Nephron (organoid): ENCODE measurements at regions not wholly inside any gene's neighbourhood (a gene's known extent, or its start where the extent isn't known, plus 50 kb on each side); places are given as distances from the start of the nearest gene placed in this dataset.

Source experiments
- H3K27ac Mint-ChIP-seq, 3 experiments: 2 replicates each; pipeline ENCODE4 v1.8.0; 2020; ENCODE audit warnings: mixed read lengths in 3 of 3, mild to moderate bottlenecking in 2 of 3, moderate library complexity in 1 of 3
- H3K27me3 Mint-ChIP-seq: 2 replicates; pipeline ENCODE4 v1.8.0; 2021; ENCODE audit warnings: low read depth, mild to moderate bottlenecking, moderate library complexity, mixed read lengths
- H3K36me3 Mint-ChIP-seq: 2 replicates; pipeline ENCODE4 v1.8.0; 2020; ENCODE audit warnings: low read depth, mixed read lengths
- H3K4me1 Mint-ChIP-seq: 2 replicates; pipeline ENCODE4 v1.8.0; 2020; ENCODE audit warnings: mixed read lengths
- H3K4me3 Mint-ChIP-seq, 3 experiments: 2 replicates each; pipeline ENCODE4 v1.8.0; 2020; ENCODE audit warnings: mild to moderate bottlenecking in 3 of 3, mixed read lengths in 3 of 3, moderate library complexity in 2 of 3
- H3K9me3 Mint-ChIP-seq: 2 replicates; pipeline ENCODE4 v1.8.0; 2020; ENCODE audit warnings: mixed read lengths
- TF ChIP-seq, protein P1 (sequence below), 3 experiments: fragments of 200-600 bp; sonication (generic); IDR thresholded peaks; one replicate each; pipeline ENCODE4 v1.5.0; 2021; ENCODE audit warnings: antibody characterized with exemption in 3 of 3; ENCODE audit not compliant: unreplicated experiment in 3 of 3

GRCh38 chr21:41670056-41670805 is 96.6 kb downstream of the RIPK4 start:
- TF ChIP-seq, protein P1, sequence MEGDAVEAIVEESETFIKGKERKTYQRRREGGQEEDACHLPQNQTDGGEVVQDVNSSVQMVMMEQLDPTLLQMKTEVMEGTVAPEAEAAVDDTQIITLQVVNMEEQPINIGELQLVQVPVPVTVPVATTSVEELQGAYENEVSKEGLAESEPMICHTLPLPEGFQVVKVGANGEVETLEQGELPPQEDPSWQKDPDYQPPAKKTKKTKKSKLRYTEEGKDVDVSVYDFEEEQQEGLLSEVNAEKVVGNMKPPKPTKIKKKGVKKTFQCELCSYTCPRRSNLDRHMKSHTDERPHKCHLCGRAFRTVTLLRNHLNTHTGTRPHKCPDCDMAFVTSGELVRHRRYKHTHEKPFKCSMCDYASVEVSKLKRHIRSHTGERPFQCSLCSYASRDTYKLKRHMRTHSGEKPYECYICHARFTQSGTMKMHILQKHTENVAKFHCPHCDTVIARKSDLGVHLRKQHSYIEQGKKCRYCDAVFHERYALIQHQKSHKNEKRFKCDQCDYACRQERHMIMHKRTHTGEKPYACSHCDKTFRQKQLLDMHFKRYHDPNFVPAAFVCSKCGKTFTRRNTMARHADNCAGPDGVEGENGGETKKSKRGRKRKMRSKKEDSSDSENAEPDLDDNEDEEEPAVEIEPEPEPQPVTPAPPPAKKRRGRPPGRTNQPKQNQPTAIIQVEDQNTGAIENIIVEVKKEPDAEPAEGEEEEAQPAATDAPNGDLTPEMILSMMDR (IDR thresholded peaks at IDR 0.05; ENCODE audit: unreplicated experiment in 3 of 3) = no peak
- H3K27me3 Mint-ChIP-seq = peaks cover 19% of the 10 kb centered on the region
- no peaks in the 10 kb centered on the region for H3K4me1 Mint-ChIP-seq
- H3K4me3 Mint-ChIP-seq = no peak overlapping the region
- no peaks in the 10 kb centered on the region for H3K36me3 Mint-ChIP-seq
- H3K9me3 Mint-ChIP-seq = no peaks in the 10 kb centered on the region
- no peak overlapping the region for H3K27ac Mint-ChIP-seq

GRCh38 chr21:41669533-41669830 is 97.4 kb downstream of the RIPK4 start:
- no peak overlapping the region for H3K27ac Mint-ChIP-seq
- H3K36me3 Mint-ChIP-seq = no peaks in the 10 kb centered on the region
- H3K4me1 Mint-ChIP-seq = peaks cover 7% of the 10 kb centered on the region
- TF ChIP-seq, protein P1 (IDR thresholded peaks at IDR 0.05; ENCODE audit: unreplicated experiment in 3 of 3) = no peak
- H3K4me3 Mint-ChIP-seq = no peak overlapping the region
- peaks cover 23% of the 10 kb centered on the region for H3K27me3 Mint-ChIP-seq
- H3K9me3 Mint-ChIP-seq = no peaks in the 10 kb centered on the region

DNA sequence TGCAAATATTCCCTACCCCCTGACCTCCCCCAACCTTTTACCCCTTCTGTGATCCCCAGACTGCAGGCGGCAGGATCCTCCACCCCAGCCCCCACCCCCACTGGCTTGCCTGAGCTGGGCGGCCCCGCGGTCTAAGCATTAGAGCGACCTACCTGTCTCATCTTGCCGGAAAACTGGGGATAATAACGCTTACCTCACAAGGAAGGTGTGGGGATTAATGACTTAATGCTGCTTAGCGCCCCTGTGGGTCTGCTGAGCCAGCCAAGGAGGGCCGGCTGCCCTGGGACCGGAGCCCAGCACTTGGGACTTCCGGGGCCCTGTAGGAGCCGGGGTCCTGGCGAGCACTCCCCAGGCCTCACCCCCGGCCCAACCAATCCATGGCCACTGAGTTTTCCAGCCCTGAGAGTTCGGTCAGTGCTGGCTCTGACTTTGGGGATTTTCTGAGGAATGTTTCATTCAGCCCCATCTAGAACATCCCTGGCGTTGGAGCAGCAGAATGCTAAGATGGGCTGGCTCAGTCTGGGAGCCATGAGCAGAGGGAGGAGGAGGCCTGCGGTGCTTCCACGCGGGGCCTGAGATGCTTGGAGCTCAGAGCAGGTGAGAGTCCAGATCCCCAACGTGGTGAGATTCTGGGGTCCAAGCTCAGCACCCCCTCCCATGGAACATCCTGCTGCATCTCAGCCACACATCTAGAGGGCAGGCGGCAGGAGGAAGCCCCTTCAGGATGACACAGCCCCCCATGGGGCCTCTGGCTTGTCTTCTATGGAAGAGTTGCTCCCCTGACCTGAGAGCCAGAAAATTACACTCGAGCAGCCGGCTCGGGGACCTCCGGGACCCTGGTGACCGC is 97.9 kb downstream of the RIPK4 start:
- no peaks in the 10 kb centered on the region for H3K36me3 Mint-ChIP-seq
- H3K27ac Mint-ChIP-seq = no peak overlapping the region
- peaks cover 24% of the 10 kb centered on the region for H3K27me3 Mint-ChIP-seq
- TF ChIP-seq, protein P1 (IDR thresholded peaks at IDR 0.05; ENCODE audit: unreplicated experiment in 3 of 3) = no peak
- no peaks in the 10 kb centered on the region for H3K9me3 Mint-ChIP-seq
- peaks cover 12% of the 10 kb centered on the region for H3K4me1 Mint-ChIP-seq
- no peak overlapping the region for H3K4me3 Mint-ChIP-seq

GRCh38 chr21:41668051-41668541 is 98.8 kb downstream of the RIPK4 start:
- Mint-ChIP-seq H3K4me3 (no peak overlapping the region), H3K36me3 (no peaks in the 10 kb centered on the region), H3K27me3 (peaks cover 28% of the 10 kb centered on the region), H3K9me3 (no peaks in the 10 kb centered on the region), H3K27ac (no peak overlapping the region), H3K4me1 (peaks cover 13% of the 10 kb centered on the region)
- TF ChIP-seq, protein P1 (IDR thresholded peaks at IDR 0.05; ENCODE audit: unreplicated experiment in 3 of 3) = no peak

- no peaks in the 10 kb centered on the region for H3K9me3 Mint-ChIP-seq
- peaks cover 24% of the 10 kb centered on the region for H3K27me3 Mint-ChIP-seq
- peaks cover 13% of the 10 kb centered on the region for H3K4me1 Mint-ChIP-seq
- H3K27ac Mint-ChIP-seq = no peak overlapping the region
- H3K36me3 Mint-ChIP-seq = no peaks in the 10 kb centered on the region
- TF ChIP-seq, protein P1 (IDR thresholded peaks at IDR 0.05; ENCODE audit: unreplicated experiment in 3 of 3) = no peak
- no peak overlapping the region for H3K4me3 Mint-ChIP-seq
These were observed 99.7 kb downstream of the RIPK4 start for GRCh38 chr21:41667136-41667535.
